ENCODE measurements at regions not wholly inside any gene's neighbourhood (a gene's known extent, or its start where the extent isn't known, plus 50 kb on each side); places are given as distances from the start of the nearest gene placed in this dataset.

DNA sequence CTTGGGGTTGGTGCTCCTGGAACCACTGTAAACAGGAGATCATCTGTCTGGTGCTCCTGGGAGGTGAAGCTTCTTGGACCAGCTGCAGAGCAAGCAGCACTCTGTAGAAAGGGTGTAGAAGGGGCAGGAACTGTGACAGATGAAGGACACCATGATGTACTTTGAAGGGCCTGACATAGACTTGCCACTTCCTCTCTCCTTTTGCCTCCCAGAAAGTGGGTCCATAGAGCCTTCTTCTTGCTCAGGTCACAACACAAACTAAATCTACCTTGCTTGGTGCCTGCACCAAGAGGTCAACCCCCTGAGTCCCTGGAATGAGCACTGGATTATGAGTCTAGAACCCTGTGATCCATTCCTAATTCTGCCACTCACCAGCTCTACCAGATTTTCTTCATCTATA is 176.1 kb upstream of the HES1 start:
- intact Hi-C loops (cut with micrococcal nuclease), result no loop called here
- TF ChIP-seq, protein P1, sequence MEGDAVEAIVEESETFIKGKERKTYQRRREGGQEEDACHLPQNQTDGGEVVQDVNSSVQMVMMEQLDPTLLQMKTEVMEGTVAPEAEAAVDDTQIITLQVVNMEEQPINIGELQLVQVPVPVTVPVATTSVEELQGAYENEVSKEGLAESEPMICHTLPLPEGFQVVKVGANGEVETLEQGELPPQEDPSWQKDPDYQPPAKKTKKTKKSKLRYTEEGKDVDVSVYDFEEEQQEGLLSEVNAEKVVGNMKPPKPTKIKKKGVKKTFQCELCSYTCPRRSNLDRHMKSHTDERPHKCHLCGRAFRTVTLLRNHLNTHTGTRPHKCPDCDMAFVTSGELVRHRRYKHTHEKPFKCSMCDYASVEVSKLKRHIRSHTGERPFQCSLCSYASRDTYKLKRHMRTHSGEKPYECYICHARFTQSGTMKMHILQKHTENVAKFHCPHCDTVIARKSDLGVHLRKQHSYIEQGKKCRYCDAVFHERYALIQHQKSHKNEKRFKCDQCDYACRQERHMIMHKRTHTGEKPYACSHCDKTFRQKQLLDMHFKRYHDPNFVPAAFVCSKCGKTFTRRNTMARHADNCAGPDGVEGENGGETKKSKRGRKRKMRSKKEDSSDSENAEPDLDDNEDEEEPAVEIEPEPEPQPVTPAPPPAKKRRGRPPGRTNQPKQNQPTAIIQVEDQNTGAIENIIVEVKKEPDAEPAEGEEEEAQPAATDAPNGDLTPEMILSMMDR (IDR thresholded peaks at IDR 0.05; ENCODE audit: borderline replicate concordance), result no peak
- DNase-seq, result no peak
- peaks cover 53% of the 10 kb centered on the region for H3K27me3 ChIP-seq (ENCODE audit: low read depth)
- no peak overlapping the region for H3K27ac ChIP-seq (replicated peaks)
- peaks cover 11% of the 10 kb centered on the region for H3K9me3 ChIP-seq (replicated peaks)
- no peaks in the 10 kb centered on the region for H3K36me3 ChIP-seq
- H3K4me3 ChIP-seq, result no peak overlapping the region
- H3K4me1 ChIP-seq, result peaks cover 10% of the 10 kb centered on the region

- intact Hi-C loops (cut with micrococcal nuclease), result no loop called here
- DNase-seq, result no peak
- Histone ChIP-seq H3K36me3 (no peaks in the 10 kb centered on the region), H3K4me1 (peaks cover 10% of the 10 kb centered on the region), H3K9me3 (replicated peaks) (peaks cover 3% of the 10 kb centered on the region), H3K4me3 (no peak overlapping the region), H3K27ac (replicated peaks) (no peak overlapping the region), H3K27me3 (ENCODE audit: low read depth) (peaks cover 62% of the 10 kb centered on the region)
- TF ChIP-seq, protein P1 (IDR thresholded peaks at IDR 0.05; ENCODE audit: borderline replicate concordance), result no peak
These were observed 175.3 kb upstream of the HES1 start for GRCh38 chr3:193960487-193961274.

GRCh38 chr3:193962986-193963685 is 172.8 kb upstream of the HES1 start:
- H3K27me3 ChIP-seq (ENCODE audit: low read depth), result peaks cover 53% of the 10 kb centered on the region
- H3K4me3 ChIP-seq, result no peak overlapping the region
- DNase-seq, result no peak
- no peak overlapping the region for H3K27ac ChIP-seq (replicated peaks)
- intact Hi-C loops (cut with micrococcal nuclease), result no loop called here
- TF ChIP-seq, protein P1 (IDR thresholded peaks at IDR 0.05; ENCODE audit: borderline replicate concordance), result no peak
- no peaks in the 10 kb centered on the region for H3K36me3 ChIP-seq
- peaks cover 10% of the 10 kb centered on the region for H3K4me1 ChIP-seq
- H3K9me3 ChIP-seq (replicated peaks), result no peaks in the 10 kb centered on the region

GRCh38 chr3:193963808-193964516 is 172.0 kb upstream of the HES1 start:
- Histone ChIP-seq H3K27ac (replicated peaks) (no peak overlapping the region), H3K36me3 (no peaks in the 10 kb centered on the region), H3K9me3 (replicated peaks) (no peaks in the 10 kb centered on the region), H3K27me3 (ENCODE audit: low read depth) (peaks cover 45% of the 10 kb centered on the region), H3K4me3 (no peak overlapping the region), H3K4me1 (peaks cover 10% of the 10 kb centered on the region)
- intact Hi-C loops (cut with micrococcal nuclease), result no loop called here
- TF ChIP-seq, protein P1 (IDR thresholded peaks at IDR 0.05; ENCODE audit: borderline replicate concordance), result no peak
- DNase-seq, result no peak

DNA sequence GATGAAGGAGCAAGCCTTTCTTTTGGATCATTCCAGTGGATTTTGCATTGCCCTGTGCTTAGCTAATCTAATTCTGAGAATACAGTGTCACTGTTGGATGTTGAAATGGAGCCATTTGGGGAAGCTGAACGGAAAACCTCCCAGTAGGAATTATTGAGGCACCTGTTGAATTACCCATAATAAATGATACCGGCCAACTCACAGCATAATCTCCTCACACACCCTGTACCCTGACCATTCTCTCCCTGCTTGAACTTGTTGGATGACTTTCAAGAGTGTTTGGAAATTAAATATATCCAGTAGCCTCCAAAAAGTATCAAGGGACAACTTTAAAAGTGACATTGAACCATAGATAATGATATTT is 171.4 kb upstream of the HES1 start:
- TF ChIP-seq, protein P1 (IDR thresholded peaks at IDR 0.05; ENCODE audit: borderline replicate concordance), result no peak
- no peaks in the 10 kb centered on the region for H3K9me3 ChIP-seq (replicated peaks)
- no peak overlapping the region for H3K4me3 ChIP-seq
- intact Hi-C loops (cut with micrococcal nuclease), result no loop called here
- H3K27me3 ChIP-seq (ENCODE audit: low read depth), result peaks cover 40% of the 10 kb centered on the region
- DNase-seq, result no peak
- H3K4me1 ChIP-seq, result peaks cover 10% of the 10 kb centered on the region
- H3K27ac ChIP-seq (replicated peaks), result no peak overlapping the region
- no peaks in the 10 kb centered on the region for H3K36me3 ChIP-seq

Measured in left ventricle myocardium inferior (tissue), 1 donor.